Thymus (tissue), 11 donors: ENCODE measurements at regions not wholly inside any gene's neighbourhood (a gene's known extent, or its start where the extent isn't known, plus 50 kb on each side); places are given as distances from the start of the nearest gene placed in this dataset.

Source experiments
- DNase-seq, 9 donors: peaks; one replicate each; pipeline ENCODE4 v3.0.0-alpha.2; 2013; ENCODE audit warnings: low spot score in 9 of 9, low read depth in 6 of 9, missing footprints in 1 of 9
- H3K27ac ChIP-seq, 2 donors: one replicate each; pipeline ENCODE4 v1.5.1; 2013; ENCODE audit warnings: control low read depth in 1 of 2, low read depth in 1 of 2, low read length in 1 of 2, mild to moderate bottlenecking in 1 of 2, moderate library complexity in 1 of 2
- H3K27me3 ChIP-seq, 2 donors: one replicate each; pipeline ENCODE4 v1.5.1; 2013; ENCODE audit warnings: low read length in 1 of 2; ENCODE audit not compliant: control insufficient read depth in 2 of 2, insufficient read depth in 1 of 2
- H3K36me3 ChIP-seq, 2 donors: one replicate each; pipeline ENCODE4 v1.5.1; 2013; ENCODE audit warnings: low read length in 1 of 2, mild to moderate bottlenecking in 1 of 2, moderate library complexity in 1 of 2; ENCODE audit not compliant: control insufficient read depth in 2 of 2, insufficient read depth in 2 of 2
- H3K4me1 ChIP-seq, 2 donors: one replicate each; pipeline ENCODE4 v1.5.1; 2013; ENCODE audit warnings: low read length in 2 of 2; ENCODE audit not compliant: control insufficient read depth in 2 of 2, insufficient read depth in 2 of 2
- H3K4me3 ChIP-seq, 2 donors: one replicate each; pipeline ENCODE4 v1.5.1; 2013; ENCODE audit warnings: low read length in 2 of 2, control low read depth in 1 of 2, mild to moderate bottlenecking in 1 of 2
- H3K9me3 ChIP-seq, 2 donors: one replicate each; pipeline ENCODE4 v1.5.1; 2013; ENCODE audit warnings: low read length in 1 of 2, mild to moderate bottlenecking in 1 of 2; ENCODE audit not compliant: control insufficient read depth in 2 of 2, insufficient read depth in 1 of 2
- WGBS: extraction: QIAGEN DNeasy Blood & Tissue Kit; methylation state at CpG from one replicate; pipeline ENCODE4 v1.1.7; 2013; 5-methylcytosine and 5-hydroxymethylcytosine counted together
- donor health status: healthy.

- no peaks in the 10 kb centered on the region for H3K36me3 ChIP-seq
- DNase-seq = no peak
- 96% methylated on average over 6 of the region's 6 CpGs for WGBS
- no peak overlapping the region for H3K4me3 ChIP-seq
- H3K27me3 ChIP-seq = no peaks in the 10 kb centered on the region
- no peaks in the 10 kb centered on the region for H3K9me3 ChIP-seq
- H3K27ac ChIP-seq = no peak overlapping the region
- no peaks in the 10 kb centered on the region for H3K4me1 ChIP-seq
Observed at GRCh38 chr1:95733671-95734070, 499.7 kb downstream of the RWDD3 start.

- H3K4me1 ChIP-seq = no peaks in the 10 kb centered on the region
- H3K36me3 ChIP-seq = no peaks in the 10 kb centered on the region
- H3K27ac ChIP-seq = no peak overlapping the region
- no peaks in the 10 kb centered on the region for H3K27me3 ChIP-seq
- 92% methylated on average over 2 of the region's 2 CpGs for WGBS
- no peak for DNase-seq
- H3K9me3 ChIP-seq = no peaks in the 10 kb centered on the region
- H3K4me3 ChIP-seq = no peak overlapping the region
Observed at GRCh38 chr1:95734560-95734959, 500.6 kb downstream of the RWDD3 start.

GRCh38 chr1:95742591-95743089 lies 508.6 kb downstream of the RWDD3 start:
- Histone ChIP-seq H3K4me1 (no peaks in the 10 kb centered on the region), H3K27ac (no peak overlapping the region), H3K9me3 (peaks cover 1 to 5% of the 10 kb centered on the region in 2 donors), H3K36me3 (no peaks in the 10 kb centered on the region), H3K27me3 (no peaks in the 10 kb centered on the region), H3K4me3 (no peak overlapping the region)
- peak in 1 of 9 donors; percentile 1 for DNase-seq
- 75% methylated on average over 3 of the region's 3 CpGs for WGBS

- Histone ChIP-seq H3K27me3 (no peaks in the 10 kb centered on the region), H3K4me1 (no peaks in the 10 kb centered on the region), H3K9me3 (peaks cover 1 to 5% of the 10 kb centered on the region in 2 donors), H3K27ac (no peak overlapping the region), H3K4me3 (no peak overlapping the region), H3K36me3 (no peaks in the 10 kb centered on the region)
- no peak for DNase-seq
- WGBS = 83% methylated on average over 2 of the region's 2 CpGs
Observed at GRCh38 chr1:95744731-95745130, 510.7 kb downstream of the RWDD3 start.

- Histone ChIP-seq H3K36me3 (no peaks in the 10 kb centered on the region), H3K9me3 (peaks cover 3 to 23% of the 10 kb centered on the region in 2 donors), H3K4me3 (no peak overlapping the region), H3K4me1 (no peaks in the 10 kb centered on the region), H3K27ac (no peak overlapping the region), H3K27me3 (no peaks in the 10 kb centered on the region)
- WGBS = 97% methylated on average over 26 of the region's 26 CpGs
- no peak for DNase-seq
Observed at GRCh38 chr1:95752515-95753381, 518.7 kb downstream of the RWDD3 start.

- DNase-seq = no peak
Observed at GRCh38 chr1:95753382-95754016, 519.5 kb downstream of the RWDD3 start.

GRCh38 chr1:95754412-95754811 lies 520.4 kb downstream of the RWDD3 start:
- Histone ChIP-seq H3K4me1 (no peaks in the 10 kb centered on the region), H3K4me3 (no peak overlapping the region), H3K36me3 (no peaks in the 10 kb centered on the region), H3K9me3 (peaks cover 3 to 23% of the 10 kb centered on the region in 2 donors), H3K27me3 (no peaks in the 10 kb centered on the region), H3K27ac (no peak overlapping the region)
- no peak for DNase-seq
- WGBS = 92% methylated on average over 6 of the region's 6 CpGs

More at GRCh38 chr1:95753382-95754016, 519.5 kb downstream of the RWDD3 start:
- WGBS = 96% methylated on average over 12 of the region's 12 CpGs
- H3K27ac ChIP-seq = no peak overlapping the region
- peaks cover 3 to 23% of the 10 kb centered on the region in 2 donors for H3K9me3 ChIP-seq
- no peaks in the 10 kb centered on the region for H3K4me1 ChIP-seq
- no peaks in the 10 kb centered on the region for H3K36me3 ChIP-seq
- H3K27me3 ChIP-seq = no peaks in the 10 kb centered on the region
- no peak overlapping the region for H3K4me3 ChIP-seq

GRCh38 chr1:95766036-95766435 lies 532.0 kb downstream of the RWDD3 start:
- peaks cover 0 to 6% of the 10 kb centered on the region in 2 donors for H3K9me3 ChIP-seq
- H3K4me3 ChIP-seq = no peak overlapping the region
- no peak for DNase-seq
- H3K27ac ChIP-seq = no peak overlapping the region
- WGBS = 83% methylated on average over 1 of the region's 1 CpG
- H3K27me3 ChIP-seq = no peaks in the 10 kb centered on the region
- H3K4me1 ChIP-seq = no peaks in the 10 kb centered on the region
- H3K36me3 ChIP-seq = no peaks in the 10 kb centered on the region

GRCh38 chr1:95770581-95770980 lies 536.6 kb downstream of the RWDD3 start:
- no peaks in the 10 kb centered on the region for H3K27me3 ChIP-seq
- no peak overlapping the region for H3K27ac ChIP-seq
- DNase-seq = no peak
- 9% methylated on average over 2 of the region's 2 CpGs for WGBS
- H3K4me1 ChIP-seq = no peaks in the 10 kb centered on the region
- no peaks in the 10 kb centered on the region for H3K9me3 ChIP-seq
- H3K36me3 ChIP-seq = no peaks in the 10 kb centered on the region
- no peak overlapping the region for H3K4me3 ChIP-seq
